Parathyroid adenoma (tissue), 2 donors: ENCODE measurements at regions not wholly inside any gene's neighbourhood (a gene's known extent, or its start where the extent isn't known, plus 50 kb on each side); places are given as distances from the start of the nearest gene placed in this dataset.

Experiments
- H2AFZ ChIP-seq: fragments of 300-600 bp; sonication (generic); one replicate; pipeline ENCODE4 v1.7.0; 2017; ENCODE audit warnings: antibody characterized with exemption, mild to moderate bottlenecking
- H3K27ac ChIP-seq: fragments of 300-600 bp; sonication (generic); one replicate; pipeline ENCODE4 v1.7.0; 2017
- H3K27me3 ChIP-seq: fragments of 300-600 bp; sonication (generic); one replicate; pipeline ENCODE4 v1.7.0; 2017; ENCODE audit warnings: low read length; ENCODE audit not compliant: control insufficient read depth, insufficient read depth
- H3K36me3 ChIP-seq: fragments of 300-600 bp; sonication (generic); one replicate; pipeline ENCODE4 v1.7.0; 2017; ENCODE audit warnings: low read length; ENCODE audit not compliant: control insufficient read depth, insufficient read depth
- H3K4me1 ChIP-seq: fragments of 300-600 bp; sonication (generic); one replicate; pipeline ENCODE4 v1.7.0; 2017; ENCODE audit warnings: control low read depth
- H3K4me2 ChIP-seq: fragments of 300-600 bp; sonication (generic); one replicate; pipeline ENCODE4 v1.7.0; 2017; ENCODE audit warnings: low read length
- H3K4me3 ChIP-seq: fragments of 300-600 bp; sonication (generic); one replicate; pipeline ENCODE4 v1.7.0; 2017; ENCODE audit warnings: low read depth, low read length
- H3K79me2 ChIP-seq: fragments of 300-600 bp; sonication (generic); one replicate; pipeline ENCODE4 v1.7.0; 2017; ENCODE audit warnings: control low read depth
- H3K9ac ChIP-seq: fragments of 300-600 bp; sonication (generic); one replicate; pipeline ENCODE4 v1.7.0; 2017; ENCODE audit warnings: mild to moderate bottlenecking
- H3K9me3 ChIP-seq: fragments of 300-600 bp; sonication (generic); one replicate; pipeline ENCODE4 v1.7.0; 2017; ENCODE audit warnings: low read length; ENCODE audit not compliant: control insufficient read depth
- TF ChIP-seq, protein P1 (sequence below): fragments of 300-600 bp; sonication (generic); IDR thresholded peaks from one replicate; pipeline ENCODE4 v1.7.0; 2017; ENCODE audit warnings: antibody characterized with exemption, mild to moderate bottlenecking
- donor health status: primary hyperparathyroidism.

- Histone ChIP-seq H3K36me3 (no peaks in the 10 kb centered on the region), H3K9ac (no peak overlapping the region), H2AFZ (no peak overlapping the region), H3K27me3 (no peaks in the 10 kb centered on the region), H3K4me3 (no peak overlapping the region), H3K4me2 (no peak overlapping the region), H3K4me1 (no peaks in the 10 kb centered on the region), H3K27ac (no peak overlapping the region), H3K9me3 (no peaks in the 10 kb centered on the region), H3K79me2 (no peaks in the 10 kb centered on the region)
- TF ChIP-seq, protein P1, sequence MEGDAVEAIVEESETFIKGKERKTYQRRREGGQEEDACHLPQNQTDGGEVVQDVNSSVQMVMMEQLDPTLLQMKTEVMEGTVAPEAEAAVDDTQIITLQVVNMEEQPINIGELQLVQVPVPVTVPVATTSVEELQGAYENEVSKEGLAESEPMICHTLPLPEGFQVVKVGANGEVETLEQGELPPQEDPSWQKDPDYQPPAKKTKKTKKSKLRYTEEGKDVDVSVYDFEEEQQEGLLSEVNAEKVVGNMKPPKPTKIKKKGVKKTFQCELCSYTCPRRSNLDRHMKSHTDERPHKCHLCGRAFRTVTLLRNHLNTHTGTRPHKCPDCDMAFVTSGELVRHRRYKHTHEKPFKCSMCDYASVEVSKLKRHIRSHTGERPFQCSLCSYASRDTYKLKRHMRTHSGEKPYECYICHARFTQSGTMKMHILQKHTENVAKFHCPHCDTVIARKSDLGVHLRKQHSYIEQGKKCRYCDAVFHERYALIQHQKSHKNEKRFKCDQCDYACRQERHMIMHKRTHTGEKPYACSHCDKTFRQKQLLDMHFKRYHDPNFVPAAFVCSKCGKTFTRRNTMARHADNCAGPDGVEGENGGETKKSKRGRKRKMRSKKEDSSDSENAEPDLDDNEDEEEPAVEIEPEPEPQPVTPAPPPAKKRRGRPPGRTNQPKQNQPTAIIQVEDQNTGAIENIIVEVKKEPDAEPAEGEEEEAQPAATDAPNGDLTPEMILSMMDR: no peak
Measured at GRCh38 chr2:49241991-49242390, 87.7 kb upstream of the FSHR start.

DNA sequence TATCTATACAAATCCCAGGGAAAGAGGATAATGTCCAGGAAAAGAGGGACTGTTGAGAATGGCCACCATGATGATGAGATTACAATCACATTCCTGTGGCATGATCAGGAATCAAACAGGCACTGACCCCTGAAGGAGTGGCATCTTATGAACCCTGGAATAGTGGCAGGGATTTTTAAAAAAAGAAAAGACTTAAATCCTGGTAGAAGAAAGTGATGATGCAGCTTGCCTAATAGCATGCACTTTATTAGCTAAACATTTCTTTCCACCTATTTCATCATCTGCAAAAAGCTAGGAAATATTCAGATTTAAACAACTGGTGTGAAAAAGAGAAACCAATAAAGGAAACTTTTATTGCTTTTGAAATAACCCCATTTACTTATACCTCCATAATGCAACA lies 87.2 kb upstream of the FSHR start:
- Histone ChIP-seq H2AFZ (no peak overlapping the region), H3K36me3 (no peaks in the 10 kb centered on the region), H3K9me3 (no peaks in the 10 kb centered on the region), H3K27ac (no peak overlapping the region), H3K9ac (no peak overlapping the region), H3K27me3 (no peaks in the 10 kb centered on the region), H3K4me2 (no peak overlapping the region), H3K79me2 (no peaks in the 10 kb centered on the region), H3K4me3 (no peak overlapping the region), H3K4me1 (no peaks in the 10 kb centered on the region)
- TF ChIP-seq, protein P1: no peak

DNA sequence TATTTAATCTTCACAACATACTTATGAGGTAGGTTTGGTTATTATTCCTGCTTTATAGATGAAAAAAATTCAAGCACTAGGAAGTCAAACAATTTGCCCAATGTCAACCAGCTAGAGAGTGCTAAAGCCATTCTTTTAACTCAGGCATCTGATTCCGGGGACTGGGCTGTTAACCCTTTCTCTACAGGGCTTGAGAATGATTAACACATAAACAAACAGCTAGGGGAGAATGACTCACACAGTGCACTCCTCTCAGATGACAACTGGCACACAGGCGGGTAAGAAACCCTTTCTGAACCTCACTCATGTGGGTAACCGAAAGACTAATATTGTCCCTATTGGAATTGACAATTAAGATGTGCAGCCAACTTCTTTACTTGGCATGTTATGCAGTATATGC lies 86.3 kb upstream of the FSHR start:
- TF ChIP-seq, protein P1: no peak
- no peaks in the 10 kb centered on the region for H3K36me3 ChIP-seq

DNA sequence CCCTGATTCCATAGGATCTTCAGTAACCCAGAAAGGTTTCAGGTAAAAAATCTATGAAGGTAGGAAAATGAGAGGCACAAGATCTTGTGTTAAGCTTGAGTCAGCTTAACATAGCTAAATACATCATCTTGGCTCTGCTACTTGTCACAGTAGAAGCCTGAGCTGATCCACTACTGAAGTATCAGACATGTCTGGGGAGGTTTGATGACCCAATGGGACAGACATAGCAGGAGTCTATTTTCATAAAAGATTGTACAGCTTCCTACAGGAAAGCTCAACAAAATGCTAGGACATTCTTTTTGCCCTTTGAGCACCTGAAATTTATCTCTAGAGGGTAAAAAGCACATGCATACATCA lies 84.3 kb upstream of the FSHR start:
- no peak overlapping the region for H3K27ac ChIP-seq
- H3K79me2 ChIP-seq: no peaks in the 10 kb centered on the region
- H2AFZ ChIP-seq: no peak overlapping the region
- TF ChIP-seq, protein P1: no peak
- no peaks in the 10 kb centered on the region for H3K27me3 ChIP-seq
- H3K4me2 ChIP-seq: no peak overlapping the region
- no peaks in the 10 kb centered on the region for H3K4me1 ChIP-seq
- no peaks in the 10 kb centered on the region for H3K9me3 ChIP-seq
- no peak overlapping the region for H3K9ac ChIP-seq
- H3K36me3 ChIP-seq: no peaks in the 10 kb centered on the region
- H3K4me3 ChIP-seq: no peak overlapping the region

More for the DNA sequence above, 86.3 kb upstream of the FSHR start:
- Histone ChIP-seq H3K27ac (no peak overlapping the region), H3K9me3 (no peaks in the 10 kb centered on the region), H3K9ac (no peak overlapping the region), H3K4me1 (no peaks in the 10 kb centered on the region), H3K79me2 (no peaks in the 10 kb centered on the region), H3K4me2 (no peak overlapping the region), H3K4me3 (no peak overlapping the region), H2AFZ (no peak overlapping the region), H3K27me3 (no peaks in the 10 kb centered on the region)

DNA sequence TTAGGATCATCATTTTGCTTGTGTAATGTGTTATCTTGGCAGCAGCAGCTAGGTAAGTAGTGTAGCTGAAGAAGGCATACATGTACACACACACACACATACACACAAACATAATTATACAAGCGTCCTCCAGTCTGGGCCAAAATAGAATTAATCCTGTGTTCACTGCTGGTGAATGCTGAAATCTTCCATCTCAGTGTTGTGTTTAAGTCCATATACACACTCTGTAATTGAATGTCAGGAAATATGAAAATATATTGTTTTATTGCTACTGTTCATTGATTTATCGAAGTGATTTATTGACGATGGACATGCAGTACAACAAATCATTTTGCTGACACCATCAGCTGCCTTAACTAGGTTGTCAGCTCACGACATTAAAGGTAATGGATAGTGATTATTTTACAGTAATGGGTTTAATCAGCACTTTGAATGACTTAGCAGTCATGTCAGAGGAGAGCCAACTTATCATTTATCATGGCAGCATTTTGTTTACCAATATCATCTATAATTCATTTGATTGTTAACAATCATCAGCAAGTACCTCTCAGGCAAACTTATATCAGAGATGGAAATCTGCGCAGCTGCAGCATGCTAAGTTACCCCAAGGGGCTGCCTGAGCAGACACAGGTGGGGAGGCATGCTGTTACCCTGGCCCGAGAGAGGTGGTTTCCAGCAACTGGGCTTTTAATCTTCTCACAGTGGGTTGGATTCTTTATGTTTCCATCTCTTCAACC lies 83.7 kb upstream of the FSHR start:
- TF ChIP-seq, protein P1: no peak
- Histone ChIP-seq H3K27me3 (no peaks in the 10 kb centered on the region), H3K4me1 (no peaks in the 10 kb centered on the region), H3K36me3 (no peaks in the 10 kb centered on the region), H3K4me3 (no peak overlapping the region), H3K4me2 (no peak overlapping the region), H3K27ac (no peak overlapping the region), H3K9ac (no peak overlapping the region), H2AFZ (no peak overlapping the region), H3K79me2 (no peaks in the 10 kb centered on the region), H3K9me3 (no peaks in the 10 kb centered on the region)
